GM12878 (cell line): ENCODE measurements at regions not wholly inside any gene's neighbourhood (a gene's known extent, or its start where the extent isn't known, plus 50 kb on each side); places are given as distances from the start of the nearest gene placed in this dataset.
A peak's percentile ranks its signal among the peaks of the same experiment; 100 is the strongest.

Source experiments
- CBX3 ChIP-seq: fragments of 200-600 bp; sonication (generic); IDR thresholded peaks from 2 replicates; pipeline ENCODE4 v1.6.1; 2016; ENCODE audit warnings: low read depth, borderline replicate concordance
- CBX5 ChIP-seq: sonication (generic); IDR thresholded peaks from 2 replicates; pipeline ENCODE4 v1.6.1; 2016; ENCODE audit warnings: low read depth, moderate library complexity, mild to moderate bottlenecking, inconsistent platforms
- CREB1 ChIP-seq: IDR thresholded peaks from 2 replicates; pipeline ENCODE4 v1.6.1; 2012; ENCODE audit warnings: low read depth, mild to moderate bottlenecking, inconsistent platforms
- CUX1 ChIP-seq: IDR thresholded peaks from 2 replicates; pipeline ENCODE4 v1.6.1; 2012; ENCODE audit warnings: improper control_type of control experiment, low read depth, low read length; ENCODE audit not compliant: insufficient replicate concordance
- DPF2 ChIP-seq: fragments of 450-650 bp; IDR thresholded peaks from 2 replicates; pipeline ENCODE4 v1.6.1; 2017; ENCODE audit warnings: mild to moderate bottlenecking
- ETV6 ChIP-seq, 2 experiments: fragments of 450-650 bp in 1 of 2; IDR thresholded peaks in 1 of 2; conservative IDR thresholded peaks in 1 of 2; 2 replicates each; pipeline ENCODE4 v1.6.1; 2014; ENCODE audit warnings: antibody characterized with exemption in 1 of 2, borderline replicate concordance in 1 of 2, low read depth in 1 of 2, mild to moderate bottlenecking in 1 of 2, moderate library complexity in 1 of 2
- EZH2 ChIP-seq: IDR thresholded peaks from 2 replicates; pipeline ENCODE4 v1.6.1; 2012; ENCODE audit warnings: low read depth, mild to moderate bottlenecking, control low read depth, inconsistent platforms, low read length, borderline replicate concordance; ENCODE audit not compliant: control insufficient read depth
- NFIC ChIP-seq: IDR thresholded peaks from 2 replicates; pipeline ENCODE4 v1.6.1; 2012; ENCODE audit warnings: low read depth, mild to moderate bottlenecking, inconsistent platforms, low read length, moderate library complexity
- NFXL1 ChIP-seq: fragments of 450-650 bp; IDR thresholded peaks from 2 replicates; pipeline ENCODE4 v1.6.1; 2017; ENCODE audit warnings: antibody characterized with exemption, mild to moderate bottlenecking, borderline replicate concordance
- NFYA ChIP-seq: IDR thresholded peaks from 2 replicates; pipeline ENCODE4 v1.6.1; 2011; ENCODE audit warnings: low read depth, mild to moderate bottlenecking, low read length, improper control_type of control experiment, borderline replicate concordance
- PAX5 ChIP-seq: IDR thresholded peaks from 2 replicates; pipeline ENCODE4 v1.6.1; 2011; ENCODE audit warnings: low read depth, low read length, borderline replicate concordance
- RUNX3 ChIP-seq: IDR thresholded peaks from 2 replicates; pipeline ENCODE4 v1.6.1; 2012; ENCODE audit warnings: low read length, inconsistent platforms
- ZBED1 ChIP-seq: IDR thresholded peaks from 2 replicates; pipeline ENCODE4 v1.6.1; 2016; ENCODE audit warnings: borderline replicate concordance
- ZBTB40 ChIP-seq: fragments of 450-650 bp; IDR thresholded peaks from 2 replicates; pipeline ENCODE4 v1.6.1; 2016; ENCODE audit warnings: mild to moderate bottlenecking, moderate library complexity, borderline replicate concordance
- TF ChIP-seq, protein P1 (sequence below): fragments of 450-650 bp; formaldehyde crosslinking; IDR thresholded peaks from 2 replicates; pipeline ENCODE4 v1.4.0; 2022; ENCODE audit warnings: mild to moderate bottlenecking, moderate library complexity

GRCh38 chr17:77444984-77445759 lies 304.4 kb downstream of the SEC14L1 start (continued):
- TF ChIP-seq CUX1: no peak
- TF ChIP-seq ZBTB40: peak; percentile 59; the same call in 1 of the 2 replicates
- peak; percentile 92; the same call in 1 of the 2 replicates for TF ChIP-seq ZBED1
- peak; percentile 98 for TF ChIP-seq PAX5
- TF ChIP-seq DPF2: peak; percentile 99
- no peak for TF ChIP-seq CBX5
- no peak for TF ChIP-seq NFIC
- TF ChIP-seq, protein P1, sequence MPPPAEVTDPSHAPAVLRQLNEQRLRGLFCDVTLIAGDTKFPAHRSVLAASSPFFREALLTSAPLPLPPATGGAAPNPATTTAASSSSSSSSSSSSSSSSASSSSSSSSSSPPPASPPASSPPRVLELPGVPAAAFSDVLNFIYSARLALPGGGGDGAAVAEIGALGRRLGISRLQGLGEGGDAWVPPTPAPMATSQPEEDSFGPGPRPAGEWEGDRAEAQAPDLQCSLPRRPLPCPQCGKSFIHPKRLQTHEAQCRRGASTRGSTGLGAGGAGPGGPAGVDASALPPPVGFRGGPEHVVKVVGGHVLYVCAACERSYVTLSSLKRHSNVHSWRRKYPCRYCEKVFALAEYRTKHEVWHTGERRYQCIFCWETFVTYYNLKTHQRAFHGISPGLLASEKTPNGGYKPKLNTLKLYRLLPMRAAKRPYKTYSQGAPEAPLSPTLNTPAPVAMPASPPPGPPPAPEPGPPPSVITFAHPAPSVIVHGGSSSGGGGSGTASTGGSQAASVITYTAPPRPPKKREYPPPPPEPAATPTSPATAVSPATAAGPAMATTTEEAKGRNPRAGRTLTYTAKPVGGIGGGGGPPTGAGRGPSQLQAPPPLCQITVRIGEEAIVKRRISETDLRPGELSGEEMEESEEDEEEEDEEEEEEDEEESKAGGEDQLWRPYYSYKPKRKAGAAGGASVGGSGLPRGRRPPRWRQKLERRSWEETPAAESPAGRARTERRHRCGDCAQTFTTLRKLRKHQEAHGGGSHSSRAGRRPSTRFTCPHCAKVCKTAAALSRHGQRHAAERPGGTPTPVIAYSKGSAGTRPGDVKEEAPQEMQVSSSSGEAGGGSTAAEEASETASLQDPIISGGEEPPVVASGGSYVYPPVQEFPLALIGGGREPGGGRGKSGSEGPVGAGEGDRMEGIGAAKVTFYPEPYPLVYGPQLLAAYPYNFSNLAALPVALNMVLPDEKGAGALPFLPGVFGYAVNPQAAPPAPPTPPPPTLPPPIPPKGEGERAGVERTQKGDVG: 0 out of 2 replicates have a peak, but pooled peaks have one; percentile 72
- TF ChIP-seq RUNX3: no peak
- no peak for TF ChIP-seq CBX3
- TF ChIP-seq EZH2: no peak
- no peak for TF ChIP-seq NFYA
- no peak for TF ChIP-seq NFXL1
- peak in 1 of 2 experiments; percentile 98; a peak in 2 of 4 replicates for TF ChIP-seq ETV6 (conservative IDR thresholded peaks at IDR 0.05 in 1 of 2, IDR thresholded peaks at IDR 0.05 in 1 of 2; ENCODE audit: borderline replicate concordance in 1 of 2, low read depth in 1 of 2)
- TF ChIP-seq CREB1: no peak
